SK-MEL-5 (cell line): ENCODE measurements at regions not wholly inside any gene's neighbourhood (a gene's known extent, or its start where the extent isn't known, plus 50 kb on each side); places are given as distances from the start of the nearest gene placed in this dataset.

ENCODE experiments used
- DNase-seq: peaks from one replicate; pipeline ENCODE4 v3.0.0-alpha.2; 2016; ENCODE audit warnings: low read depth, low spot score
- in situ Hi-C: cut with HindIII; loops from 2 replicates; pipeline ENCODE4 v1.10.0; 2016; ENCODE audit warnings: low sequenced_read_pairs, high pct_unique_total_duplicates, low pct_unique_long_range_greater_than_20kb

- peak; percentile 30 for DNase-seq
- in situ Hi-C loops, result no loop called here
These were observed 83.0 kb upstream of the PRLR start for GRCh38 chr5:35313291-35313690.

GRCh38 chr5:35312267-35312666 is 82.0 kb upstream of the PRLR start:
- in situ Hi-C loops, result no loop called here

GRCh38 chr5:35309365-35310130 is 79.3 kb upstream of the PRLR start:
- in situ Hi-C loops, result no loop called here
- no peak for DNase-seq

More at GRCh38 chr5:35312267-35312666, 82.0 kb upstream of the PRLR start:
- no peak for DNase-seq

GRCh38 chr5:35308421-35308820 is 78.1 kb upstream of the PRLR start:
- in situ Hi-C loops, result no loop called here
- DNase-seq, result no peak

- in situ Hi-C loops, result no loop called here
- DNase-seq, result no peak
These were observed 76.6 kb upstream of the PRLR start for GRCh38 chr5:35306716-35307365.

GRCh38 chr5:35305336-35306020 is 75.2 kb upstream of the PRLR start:
- in situ Hi-C loops, result no loop called here

GRCh38 chr5:35304291-35304690 is 74.0 kb upstream of the PRLR start:
- no peak for DNase-seq
- in situ Hi-C loops, result no loop called here

More at GRCh38 chr5:35305336-35306020, 75.2 kb upstream of the PRLR start:
- peak; percentile 86 for DNase-seq

GRCh38 chr5:35303152-35303551 is 72.9 kb upstream of the PRLR start:
- in situ Hi-C loops, result no loop called here
- no peak for DNase-seq

- no peak for DNase-seq
- in situ Hi-C loops, result no loop called here
These were observed 72.3 kb upstream of the PRLR start for GRCh38 chr5:35302544-35302943.

GRCh38 chr5:35297755-35298154 is 67.5 kb upstream of the PRLR start:
- in situ Hi-C loops, result no loop called here
- no peak for DNase-seq

- peak; percentile 91 for DNase-seq
- in situ Hi-C loops, result no loop called here
These were observed 64.7 kb upstream of the PRLR start for GRCh38 chr5:35294976-35295375.

GRCh38 chr5:35294017-35294416 is 63.7 kb upstream of the PRLR start:
- in situ Hi-C loops, result no loop called here

GRCh38 chr5:35285435-35285834 is 55.1 kb upstream of the PRLR start:
- in situ Hi-C loops, result no loop called here
- DNase-seq, result no peak

More at GRCh38 chr5:35294017-35294416, 63.7 kb upstream of the PRLR start:
- DNase-seq, result no peak

GRCh38 chr5:35285011-35285410 is 54.7 kb upstream of the PRLR start:
- in situ Hi-C loops, result no loop called here
- DNase-seq, result no peak

- in situ Hi-C loops, result no loop called here
- no peak for DNase-seq
These were observed 54.1 kb upstream of the PRLR start for GRCh38 chr5:35284364-35284763.

GRCh38 chr5:35282810-35283209 is 52.5 kb upstream of the PRLR start:
- in situ Hi-C loops, result no loop called here
- no peak for DNase-seq

- in situ Hi-C loops, result no loop called here
These were observed 51.3 kb upstream of the PRLR start for GRCh38 chr5:35281613-35282012.

More at GRCh38 chr5:35281613-35282012, 51.3 kb upstream of the PRLR start:
- DNase-seq, result no peak
